HepG2 (cell line): ENCODE measurements at regions not wholly inside any gene's neighbourhood (a gene's known extent, or its start where the extent isn't known, plus 50 kb on each side); places are given as distances from the start of the nearest gene placed in this dataset.

Experiments
- ATAC-seq: fragments of 200-7000 bp; cut with Tn5 transposase; 3 replicates; pipeline ENCODE4 v1.9.1; 2020; ENCODE audit warnings: mild to moderate bottlenecking, moderate library complexity
- BruUV-seq: library from RNA; stranded (reverse); fragments of 400-500 nt; replicated peaks from 2 replicates; lab custom pipeline; 2021; lab: Mats Ljungman, UMichigan
- CTCF ChIA-PET: fragments of 300-600 bp; formaldehyde crosslinking; extraction: SDS; loops from one replicate; lab custom pipeline; 2021; ENCODE audit warnings: low total read pairs, inconsistent platforms, low intra/inter-chr PET ratio; lab: Yijun Ruan, JAX
- POLR2A ChIA-PET: fragments of 350-600 bp; sonication (Branson Sonifier 250); formaldehyde crosslinking; loops from one replicate; lab custom pipeline; 2020; ENCODE audit warnings: antibody characterized with exemption, inconsistent platforms; lab: Yijun Ruan, JAX
- DNase-seq: peaks from one replicate; pipeline ENCODE4 v3.0.0-alpha.2; 2015; ENCODE audit warnings: low spot score
- FAIRE-seq: peaks from 3 replicates; lab custom pipeline; 2011; peaks lifted over from hg19 to GRCh38; lab: Jason Lieb, UNC
- H2AFZ ChIP-seq: one replicate; pipeline ENCODE4 v1.6.1; 2011; ENCODE audit warnings: low read length, inconsistent platforms
- H3K27ac ChIP-seq: fragments of 300-600 bp; 3 replicates; pipeline ENCODE4 v1.8.0; 2011; ENCODE audit warnings: mixed run types, mild to moderate bottlenecking, mixed read lengths, low read length, inconsistent platforms; ENCODE audit not compliant: insufficient read depth; ENCODE audit errors: extremely low read length
- H3K27me3 ChIP-seq, 2 experiments: fragments of 200-600 bp in 1 of 2; 2 replicates in 1 of 2; 3 replicates in 1 of 2; pipeline versions ENCODE4 v1.6.0 to v1.8.0; 2011; ENCODE audit warnings: low read length in 2 of 2, mild to moderate bottlenecking in 2 of 2, moderate library complexity in 2 of 2, inconsistent platforms in 1 of 2; ENCODE audit not compliant: insufficient read depth in 2 of 2, control insufficient read depth in 1 of 2
- H3K36me3 ChIP-seq, 2 experiments: fragments of 200-600 bp in 1 of 2; replicated peaks in 1 of 2; 2 replicates in 1 of 2; 3 replicates in 1 of 2; pipeline versions ENCODE4 v1.5.1 to v1.8.0; 2011; ENCODE audit warnings: low read length in 2 of 2, inconsistent platforms in 1 of 2; ENCODE audit not compliant: insufficient read depth in 2 of 2, control insufficient read depth in 1 of 2
- H3K4me1 ChIP-seq: 2 replicates; pipeline ENCODE4 v1.5.1; 2012; ENCODE audit warnings: low read length, inconsistent platforms; ENCODE audit not compliant: insufficient read depth
- H3K4me2 ChIP-seq: 2 replicates; pipeline ENCODE4 v1.6.0; 2011; ENCODE audit warnings: low read depth, low read length, inconsistent platforms
- H3K4me3 ChIP-seq, 3 experiments: fragments of 200-600 bp in 1 of 3; sonication (generic), shearing (Covaris generic) in 1 of 3; replicated peaks in 1 of 3; 2 replicates each; pipeline ENCODE4 v1.5.1; 2011 to 2016; ENCODE audit warnings: low read length in 3 of 3, inconsistent platforms in 2 of 3, low read depth in 2 of 3, mild to moderate bottlenecking in 2 of 3, control low read depth in 1 of 3, mixed read lengths in 1 of 3; ENCODE audit not compliant: insufficient read depth in 1 of 3
- H3K79me2 ChIP-seq: one replicate; pipeline ENCODE4 v1.6.1; 2011; ENCODE audit warnings: low read length, inconsistent platforms; ENCODE audit not compliant: insufficient read depth
- H3K9ac ChIP-seq: 2 replicates; pipeline ENCODE4 v1.6.0; 2011; ENCODE audit warnings: mild to moderate bottlenecking, low read depth, low read length, inconsistent platforms; ENCODE audit not compliant: insufficient read depth
- H3K9me3 ChIP-seq: 2 replicates; pipeline ENCODE4 v1.5.1; 2012; ENCODE audit warnings: mild to moderate bottlenecking, low read length
- H4K20me1 ChIP-seq: 2 replicates; pipeline ENCODE4 v1.6.0; 2011; ENCODE audit warnings: inconsistent platforms, mild to moderate bottlenecking, low read length, moderate library complexity; ENCODE audit not compliant: insufficient read depth
- CSRNP2 ChIP-seq: sonication (generic); formaldehyde crosslinking; conservative IDR thresholded peaks from 2 replicates; pipeline ENCODE4 v1.8.0; 2022; ENCODE audit warnings: low read depth, missing genetic modification reagents
- DZIP1 ChIP-seq: sonication (generic); formaldehyde crosslinking; IDR thresholded peaks from 2 replicates; pipeline ENCODE4 v1.5.0; 2020; ENCODE audit warnings: mild to moderate bottlenecking, missing genetic modification reagents
- KMT2B ChIP-seq: IDR thresholded peaks from 2 replicates; pipeline ENCODE4 v1.6.1; 2016; ENCODE audit warnings: missing genetic modification reagents, missing compliant biosample characterization
- PAF1 ChIP-seq: IDR thresholded peaks from 2 replicates; pipeline ENCODE4 v1.6.1; 2016; ENCODE audit warnings: missing genetic modification reagents, missing compliant biosample characterization
- PHF21A ChIP-seq: sonication (generic); formaldehyde crosslinking; IDR thresholded peaks from 2 replicates; pipeline ENCODE4 v1.5.0; 2020; ENCODE audit warnings: mild to moderate bottlenecking, missing genetic modification reagents
- SRSF1 ChIP-seq: fragments of 200-400 bp; formaldehyde crosslinking; optimal IDR thresholded peaks from 2 replicates; pipeline ENCODE3; 2017; ENCODE audit warnings: mild to moderate bottlenecking, low read depth, low read length, moderate library complexity
- U2AF2 ChIP-seq: fragments of 200-400 bp; formaldehyde crosslinking; IDR thresholded peaks from 2 replicates; pipeline ENCODE4 v1.6.1; 2017; ENCODE audit warnings: low read depth, mild to moderate bottlenecking, low read length
- ZNF33A ChIP-seq: sonication (generic); formaldehyde crosslinking; IDR thresholded peaks from 2 replicates; pipeline ENCODE4 v1.5.1; 2020; ENCODE audit warnings: missing genetic modification reagents, mild to moderate bottlenecking, moderate library complexity, borderline replicate concordance
- ZNF562 ChIP-seq: sonication (generic); formaldehyde crosslinking; IDR thresholded peaks from 2 replicates; pipeline ENCODE4 v1.8.0; 2022; ENCODE audit warnings: missing genetic modification reagents, borderline replicate concordance
- ZNF709 ChIP-seq: sonication (generic); formaldehyde crosslinking; IDR thresholded peaks from 2 replicates; pipeline ENCODE4 v1.5.0; 2020; ENCODE audit warnings: mild to moderate bottlenecking, missing genetic modification reagents
- WGBS: methylation state at CpG from one replicate; pipeline ENCODE4 v1.1.6; 2017; ENCODE audit warnings: low lambda C conversion rate; 5-methylcytosine and 5-hydroxymethylcytosine counted together
- in situ Hi-C: cut with HindIII; loops from 2 replicates; pipeline ENCODE4 v1.10.0; 2017; ENCODE audit warnings: low pct_unique_long_range_greater_than_20kb; ENCODE audit not compliant: extremely low pct_ligation_motif_present
- intact Hi-C: fragments of 100-400 bp; cut with micrococcal nuclease; formaldehyde crosslinking; loops from one replicate; pipeline ENCODE4 v1.10.0; 2022; ENCODE audit not compliant: unreplicated experiment
- TF ChIP-seq, protein P1 (sequence below): sonication (generic); formaldehyde crosslinking; IDR thresholded peaks from 2 replicates; pipeline ENCODE4 v1.4.0; 2020; ENCODE audit warnings: mild to moderate bottlenecking, missing genetic modification reagents
- TF ChIP-seq, protein P2 (sequence below): sonication (generic); formaldehyde crosslinking; IDR thresholded peaks from 2 replicates; pipeline ENCODE4 v1.9.0; 2021; ENCODE audit warnings: missing genetic modification reagents, mild to moderate bottlenecking, borderline replicate concordance

DNA sequence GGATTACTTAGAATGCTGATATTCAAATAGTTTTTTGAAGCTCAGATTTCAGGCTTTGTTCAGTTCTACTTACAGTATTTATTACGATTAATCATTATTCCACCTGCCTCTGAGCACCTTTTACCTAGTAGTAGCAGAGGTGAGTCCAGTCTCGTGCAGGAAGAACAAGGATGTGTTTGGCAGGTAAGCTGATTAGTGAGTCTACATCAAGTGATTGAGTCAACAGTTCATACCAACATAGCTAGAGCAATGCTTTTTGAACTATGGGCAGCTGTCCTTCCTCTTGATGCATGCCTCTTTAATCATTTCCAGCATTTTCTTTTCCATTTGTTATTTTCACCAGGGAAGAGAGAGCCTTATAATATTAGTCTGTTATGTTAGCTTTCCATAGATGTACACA, 838.9 kb downstream of the USP25 start:
- Histone ChIP-seq H3K27me3 (no peaks in the 10 kb centered on the region), H3K36me3 (no peaks in the 10 kb centered on the region), H3K9me3 (no peaks in the 10 kb centered on the region)
- DNase-seq (no peak), FAIRE-seq (no peak)
- 2% methylated on average over 2 of the region's 2 CpGs for WGBS
- TF ChIP-seq SRSF1: no peak
- no peak for TF ChIP-seq DZIP1 (CRISPR knock-in tag)
- TF ChIP-seq KMT2B (CRISPR knock-in tag): no peak
- no peak for TF ChIP-seq PAF1 (CRISPR knock-in tag)
- no peak for TF ChIP-seq U2AF2
- TF ChIP-seq CSRNP2: no peak
- TF ChIP-seq ZNF562 (CRISPR knock-in tag): no peak
- TF ChIP-seq, protein P1, sequence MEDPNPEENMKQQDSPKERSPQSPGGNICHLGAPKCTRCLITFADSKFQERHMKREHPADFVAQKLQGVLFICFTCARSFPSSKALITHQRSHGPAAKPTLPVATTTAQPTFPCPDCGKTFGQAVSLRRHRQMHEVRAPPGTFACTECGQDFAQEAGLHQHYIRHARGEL (CRISPR knock-in tag): no peak
- no peak for TF ChIP-seq ZNF33A (CRISPR knock-in tag)
- TF ChIP-seq, protein P2, sequence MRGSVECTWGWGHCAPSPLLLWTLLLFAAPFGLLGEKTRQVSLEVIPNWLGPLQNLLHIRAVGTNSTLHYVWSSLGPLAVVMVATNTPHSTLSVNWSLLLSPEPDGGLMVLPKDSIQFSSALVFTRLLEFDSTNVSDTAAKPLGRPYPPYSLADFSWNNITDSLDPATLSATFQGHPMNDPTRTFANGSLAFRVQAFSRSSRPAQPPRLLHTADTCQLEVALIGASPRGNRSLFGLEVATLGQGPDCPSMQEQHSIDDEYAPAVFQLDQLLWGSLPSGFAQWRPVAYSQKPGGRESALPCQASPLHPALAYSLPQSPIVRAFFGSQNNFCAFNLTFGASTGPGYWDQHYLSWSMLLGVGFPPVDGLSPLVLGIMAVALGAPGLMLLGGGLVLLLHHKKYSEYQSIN (CRISPR knock-in tag): no peak
- TF ChIP-seq PHF21A (CRISPR knock-in tag): no peak
- no peak for TF ChIP-seq ZNF709 (CRISPR knock-in tag)
- TF ChIP-seq, all 625 proteins: peak for 0
- Histone ChIP-seq H4K20me1 (no peaks in the 10 kb centered on the region), H3K4me3 (no peak overlapping the region), H2AFZ (no peak overlapping the region), H3K4me2 (no peak overlapping the region), H3K9ac (no peak overlapping the region), H3K4me1 (peaks cover 6% of the 10 kb centered on the region), H3K79me2 (no peaks in the 10 kb centered on the region), H3K27ac (no peak overlapping the region)
- ChIA-PET POLR2A (no interaction called here), CTCF (no interaction called here)
- in situ Hi-C loops: no loop called here
- BruUV-seq: no TSS peak
- ATAC-seq: no peak
- intact Hi-C loops: no loop called here
